HCEC 1CT (cell line): ENCODE measurements at regions not wholly inside any gene's neighbourhood (a gene's known extent, or its start where the extent isn't known, plus 50 kb on each side); places are given as distances from the start of the nearest gene placed in this dataset.
A peak's percentile ranks its signal among the peaks of the same experiment; 100 is the strongest.
"Not testable (repeated sequence)": the region's sequence is repeated elsewhere in the genome, so short reads cannot be mapped to it uniquely, and the experiment has no call there.

ENCODE experiments used
- DNase-seq: peaks from one replicate; pipeline ENCODE4 v3.0.0-alpha.2; 2017

GRCh38 chr4:180360113-180360512 lies 1883.1 kb upstream of the TENM3 start:
- not testable (repeated sequence) for DNase-seq

- DNase-seq: no peak
These were observed 1879.4 kb upstream of the TENM3 start for GRCh38 chr4:180363815-180364214.

GRCh38 chr4:180372691-180373090 lies 1870.5 kb upstream of the TENM3 start:
- DNase-seq: no peak

GRCh38 chr4:180377741-180378140 lies 1865.5 kb upstream of the TENM3 start:
- DNase-seq: no peak

- peak; percentile 9 for DNase-seq
These were observed 1862.5 kb upstream of the TENM3 start for GRCh38 chr4:180380733-180381132.

- DNase-seq: no peak
These were observed 1851.6 kb upstream of the TENM3 start for GRCh38 chr4:180391613-180392012.

- no peak for DNase-seq
These were observed 1848.9 kb upstream of the TENM3 start for GRCh38 chr4:180394312-180394711.

GRCh38 chr4:180394730-180395129 lies 1848.5 kb upstream of the TENM3 start:
- no peak for DNase-seq

GRCh38 chr4:180398564-180398963 lies 1844.6 kb upstream of the TENM3 start:
- DNase-seq: no peak

GRCh38 chr4:180407275-180407885 lies 1835.8 kb upstream of the TENM3 start:
- no peak for DNase-seq

- no peak for DNase-seq
These were observed 1824.2 kb upstream of the TENM3 start for GRCh38 chr4:180418819-180419531.

GRCh38 chr4:180422989-180423711 lies 1820.1 kb upstream of the TENM3 start:
- DNase-seq: no peak

GRCh38 chr4:180423712-180424057 lies 1819.5 kb upstream of the TENM3 start:
- no peak for DNase-seq

- DNase-seq: no peak
These were observed 1816.3 kb upstream of the TENM3 start for GRCh38 chr4:180426938-180427337.

- no peak for DNase-seq
These were observed 1812.9 kb upstream of the TENM3 start for GRCh38 chr4:180430283-180430682.

- no peak for DNase-seq
These were observed 1808.9 kb upstream of the TENM3 start for GRCh38 chr4:180434131-180434895.

GRCh38 chr4:180436361-180436760 lies 1806.8 kb upstream of the TENM3 start:
- no peak for DNase-seq

- no peak for DNase-seq
These were observed 1805.6 kb upstream of the TENM3 start for GRCh38 chr4:180437601-180438000.

GRCh38 chr4:180448306-180448705 lies 1794.9 kb upstream of the TENM3 start:
- no peak for DNase-seq

GRCh38 chr4:180449395-180449956 lies 1793.7 kb upstream of the TENM3 start:
- DNase-seq: no peak

GRCh38 chr4:180455226-180455625 lies 1788.0 kb upstream of the TENM3 start:
- no peak for DNase-seq

- DNase-seq: no peak
These were observed 1786.3 kb upstream of the TENM3 start for GRCh38 chr4:180456928-180457327.

GRCh38 chr4:180462116-180462515 lies 1781.1 kb upstream of the TENM3 start:
- DNase-seq: no peak
